HG02610 (cell line): ENCODE measurements at regions not wholly inside any gene's neighbourhood (a gene's known extent, or its start where the extent isn't known, plus 50 kb on each side); places are given as distances from the start of the nearest gene placed in this dataset.

Experiments used
- ATAC-seq: cut with Tn5 transposase; IDR thresholded peaks from one replicate; pipeline ENCODE4 v1.9.1; 2021; ENCODE audit warnings: mild to moderate bottlenecking, moderate library complexity; ENCODE audit not compliant: unreplicated experiment

DNA sequence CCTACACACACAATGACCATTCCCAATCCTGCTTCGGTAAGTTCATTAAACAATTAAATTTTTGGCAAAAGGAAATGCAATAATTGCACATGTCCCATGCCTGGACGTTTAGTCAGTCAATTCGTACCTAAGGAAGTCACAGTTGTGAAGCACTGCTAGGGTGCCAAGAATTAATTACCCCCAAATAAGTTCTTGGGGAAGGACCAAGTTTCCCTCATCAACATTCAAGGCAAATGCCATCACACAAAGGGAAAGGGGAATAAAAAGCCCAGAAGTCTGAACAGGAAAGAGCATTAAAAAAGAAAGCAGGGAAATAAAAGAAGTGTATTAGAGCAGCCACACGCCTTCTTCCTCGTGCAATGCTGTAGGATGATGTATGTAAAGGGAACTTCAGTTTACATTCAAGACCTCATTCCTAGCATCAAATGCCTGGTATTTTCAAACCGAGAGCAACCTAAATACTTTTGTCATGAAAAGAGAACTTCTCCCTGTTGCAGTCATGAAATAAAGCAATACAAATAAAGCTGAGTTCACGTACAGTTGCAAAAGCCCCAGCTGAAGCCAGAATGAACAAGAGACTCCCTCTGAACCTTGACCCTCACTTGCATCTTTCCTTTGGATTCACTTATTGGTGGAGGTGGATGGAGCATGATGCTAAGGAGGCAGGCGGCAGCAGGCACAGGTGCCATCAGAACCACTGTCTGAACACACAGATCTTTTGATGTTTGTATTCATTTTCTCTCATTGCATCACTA lies 124.0 kb upstream of the PPARGC1A start:
- ATAC-seq, result no peak

DNA sequence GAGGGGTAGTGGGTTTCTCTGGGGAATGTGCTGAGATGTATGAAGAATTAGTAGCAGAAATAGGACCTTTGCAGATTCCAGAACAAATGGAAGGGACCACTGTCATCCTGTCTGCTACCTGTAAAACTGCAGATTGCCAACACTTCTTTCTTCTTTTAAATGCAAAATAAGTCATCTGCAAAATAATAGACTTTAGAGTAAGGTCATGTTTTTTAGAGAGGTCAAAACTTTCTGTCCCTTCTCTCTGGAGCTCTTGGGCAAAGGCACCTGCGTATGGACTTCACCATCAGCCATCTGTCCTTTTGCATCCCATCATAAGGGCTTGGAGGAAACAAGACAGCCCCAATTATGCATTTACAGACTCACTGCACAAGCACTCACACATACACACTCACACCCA lies 121.1 kb upstream of the PPARGC1A start:
- no peak for ATAC-seq

DNA sequence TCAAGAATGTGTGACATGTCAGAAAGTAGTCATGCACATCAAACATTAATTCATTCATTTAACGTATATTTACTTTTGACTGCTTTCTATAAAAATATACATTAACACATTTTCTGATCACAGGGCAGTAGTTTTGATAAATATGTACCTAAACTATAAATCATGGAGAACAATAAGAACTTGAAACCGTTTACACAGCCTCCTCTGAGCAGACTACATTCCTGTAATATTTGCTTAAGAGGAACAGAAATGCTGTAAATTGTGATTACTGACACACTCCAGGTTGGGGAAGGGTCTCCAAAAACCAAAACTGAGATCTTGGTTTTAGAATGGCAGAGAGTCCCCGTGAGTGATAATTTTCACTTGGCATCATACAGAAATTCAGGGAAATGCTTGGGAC lies 120.7 kb upstream of the PPARGC1A start:
- ATAC-seq, result no peak

DNA sequence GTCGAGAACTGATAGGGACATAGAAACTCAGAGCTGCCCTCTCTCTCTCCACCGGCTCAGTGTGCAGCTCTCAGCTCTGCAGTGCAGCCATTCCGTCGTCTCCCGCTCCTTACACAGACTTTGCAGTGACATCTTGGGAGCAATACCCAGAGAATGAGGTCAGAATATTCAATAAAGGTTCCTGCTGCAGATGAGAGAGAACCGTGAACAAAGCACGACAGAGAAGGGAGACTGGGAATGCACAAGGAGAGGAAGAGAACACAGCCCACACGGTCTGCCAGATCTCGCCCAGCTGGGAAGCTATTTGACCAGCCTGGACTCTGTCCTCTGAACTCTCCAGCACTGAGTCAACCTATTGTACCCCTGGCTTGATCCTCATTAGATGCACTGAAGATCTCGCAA lies 118.0 kb upstream of the PPARGC1A start:
- no peak for ATAC-seq

DNA sequence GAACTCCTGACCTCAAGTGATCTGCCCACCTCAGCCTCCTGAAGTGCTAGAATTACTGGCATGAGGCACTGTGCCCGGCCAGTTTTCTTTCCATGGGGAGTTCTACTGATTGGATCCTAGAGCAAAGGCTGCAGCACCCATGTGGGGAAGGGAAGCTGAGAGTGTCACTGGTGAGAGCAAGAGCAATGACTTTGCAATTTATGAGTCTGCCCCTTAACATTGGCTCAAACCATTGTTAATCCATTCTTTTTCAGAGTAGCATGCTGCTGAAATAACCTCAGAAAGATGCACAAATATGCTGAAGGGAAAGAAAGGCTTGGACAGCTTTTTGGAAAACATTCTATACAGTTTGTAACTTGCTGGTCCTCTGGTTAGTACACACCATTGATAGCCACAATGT lies 116.4 kb upstream of the PPARGC1A start:
- no peak for ATAC-seq

DNA sequence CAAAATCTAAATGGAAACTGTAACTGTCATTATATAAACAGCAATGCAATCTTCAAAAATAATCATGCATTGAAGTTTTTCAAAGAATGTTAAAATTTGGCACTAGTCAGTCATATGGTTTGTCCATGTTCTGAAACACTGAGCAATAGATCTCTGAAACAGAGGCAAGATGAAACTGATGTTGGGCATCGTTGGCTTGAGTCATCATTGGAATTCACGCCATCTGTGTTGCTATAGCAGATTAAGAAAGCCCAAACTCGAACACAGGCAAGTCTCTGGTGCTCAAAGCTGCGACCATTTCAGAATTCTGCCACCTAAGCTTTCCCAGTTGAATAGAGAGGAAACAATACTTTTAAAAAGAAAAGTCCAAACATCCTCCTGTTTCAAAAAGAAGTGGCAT lies 114.1 kb upstream of the PPARGC1A start:
- no peak for ATAC-seq

DNA sequence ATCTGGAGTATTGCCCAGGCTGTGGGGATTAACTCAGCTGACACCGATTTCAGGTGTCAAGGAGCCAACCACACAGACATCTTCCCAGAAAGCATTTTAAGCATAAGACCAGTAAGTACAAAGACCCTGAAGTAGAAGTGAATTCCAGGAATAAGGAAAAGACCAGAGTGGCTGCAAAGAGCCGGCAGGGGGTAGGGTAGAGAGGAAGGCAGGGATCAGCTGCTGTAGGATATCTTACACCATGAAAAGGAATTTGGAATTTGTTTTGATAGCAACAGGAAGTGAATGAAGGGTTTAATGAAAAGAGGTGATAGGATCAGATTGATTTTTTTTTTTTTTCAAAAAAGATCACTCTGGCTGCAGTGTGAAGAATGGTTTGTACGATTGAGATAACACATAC lies 113.6 kb upstream of the PPARGC1A start:
- no peak for ATAC-seq

DNA sequence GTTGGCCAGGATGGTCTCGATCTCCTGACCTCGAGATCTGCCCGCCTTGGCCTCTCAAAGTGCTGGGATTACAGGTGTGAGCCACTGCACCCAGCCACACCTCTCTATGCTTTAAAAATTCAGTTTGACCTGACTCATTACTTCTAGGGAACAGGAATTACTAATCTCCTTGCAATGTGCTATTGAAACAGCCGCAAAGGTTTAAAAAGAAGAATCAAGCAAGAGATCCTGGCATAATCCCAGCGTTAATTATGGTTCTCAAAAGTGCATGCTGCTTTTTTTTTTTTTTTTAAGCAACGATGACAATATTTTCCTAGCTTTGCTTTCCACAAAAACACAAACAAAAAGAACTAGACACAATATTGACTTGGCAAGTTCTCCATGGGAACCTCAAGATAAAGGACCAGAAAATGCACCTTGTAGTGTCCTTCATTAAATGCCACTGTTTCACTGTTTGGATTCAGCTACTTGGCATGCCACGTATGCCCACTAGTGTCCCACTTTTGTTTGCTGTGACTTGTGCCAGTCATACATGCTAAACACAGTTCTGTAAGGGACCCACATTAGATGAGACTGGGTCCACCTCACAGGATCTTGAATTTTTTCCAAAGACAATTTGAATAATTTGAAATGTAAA lies 112.6 kb upstream of the PPARGC1A start:
- no peak for ATAC-seq

DNA sequence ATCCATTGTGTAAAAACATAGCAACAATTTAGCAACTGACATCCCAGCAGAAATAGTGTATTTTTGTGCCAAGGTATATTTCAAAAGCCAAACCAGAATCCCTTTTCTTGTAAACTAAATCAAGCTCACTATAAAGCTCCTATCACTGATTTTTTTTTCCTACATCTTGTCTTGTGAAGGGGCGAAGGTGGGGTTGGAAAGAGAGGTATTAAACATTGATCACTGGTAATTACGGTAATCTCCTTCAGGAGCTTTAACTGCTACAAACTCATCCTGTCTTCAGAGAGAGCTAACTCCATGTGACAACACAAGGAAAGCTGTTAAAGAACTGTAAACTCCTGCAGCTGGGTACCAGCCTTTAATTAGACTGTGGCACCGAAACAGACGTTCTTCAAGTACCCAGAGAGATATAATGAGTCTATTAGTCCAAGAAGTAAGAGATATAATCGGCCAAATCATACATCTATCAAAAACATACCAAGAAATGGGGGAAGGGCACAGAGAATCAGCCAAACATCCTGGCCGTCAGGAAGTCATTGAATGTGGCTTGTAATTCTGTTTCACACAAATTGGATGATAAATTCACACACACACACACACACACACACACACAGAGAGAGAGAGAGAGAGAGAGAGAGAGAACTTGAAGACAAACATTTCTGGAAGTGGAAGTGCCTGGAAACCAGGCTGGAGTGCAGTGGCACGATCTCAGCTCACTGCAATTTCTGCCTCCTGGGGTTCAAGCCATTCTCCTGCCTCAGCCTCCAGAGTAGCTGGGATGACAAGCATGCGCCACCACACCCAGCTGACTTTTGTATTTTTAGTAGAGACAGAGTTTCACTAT lies 111.9 kb upstream of the PPARGC1A start:
- ATAC-seq, result no peak

DNA sequence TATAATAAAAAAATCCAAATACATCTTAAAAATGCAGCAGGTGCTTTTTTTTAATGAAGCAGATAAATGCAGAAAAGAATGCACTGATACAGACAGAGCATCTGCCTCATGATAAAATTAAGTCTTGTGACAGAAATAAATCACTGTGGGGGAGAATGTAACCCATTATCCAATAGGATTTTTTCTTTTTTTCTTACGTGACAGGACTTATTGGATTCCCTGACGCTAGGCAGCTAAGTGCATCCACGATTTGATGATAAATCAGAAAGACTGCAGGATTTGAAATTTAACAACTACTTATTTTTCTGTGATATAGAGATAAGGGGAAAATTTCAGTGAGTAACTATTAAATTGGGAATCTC lies 110.6 kb upstream of the PPARGC1A start:
- no peak for ATAC-seq

DNA sequence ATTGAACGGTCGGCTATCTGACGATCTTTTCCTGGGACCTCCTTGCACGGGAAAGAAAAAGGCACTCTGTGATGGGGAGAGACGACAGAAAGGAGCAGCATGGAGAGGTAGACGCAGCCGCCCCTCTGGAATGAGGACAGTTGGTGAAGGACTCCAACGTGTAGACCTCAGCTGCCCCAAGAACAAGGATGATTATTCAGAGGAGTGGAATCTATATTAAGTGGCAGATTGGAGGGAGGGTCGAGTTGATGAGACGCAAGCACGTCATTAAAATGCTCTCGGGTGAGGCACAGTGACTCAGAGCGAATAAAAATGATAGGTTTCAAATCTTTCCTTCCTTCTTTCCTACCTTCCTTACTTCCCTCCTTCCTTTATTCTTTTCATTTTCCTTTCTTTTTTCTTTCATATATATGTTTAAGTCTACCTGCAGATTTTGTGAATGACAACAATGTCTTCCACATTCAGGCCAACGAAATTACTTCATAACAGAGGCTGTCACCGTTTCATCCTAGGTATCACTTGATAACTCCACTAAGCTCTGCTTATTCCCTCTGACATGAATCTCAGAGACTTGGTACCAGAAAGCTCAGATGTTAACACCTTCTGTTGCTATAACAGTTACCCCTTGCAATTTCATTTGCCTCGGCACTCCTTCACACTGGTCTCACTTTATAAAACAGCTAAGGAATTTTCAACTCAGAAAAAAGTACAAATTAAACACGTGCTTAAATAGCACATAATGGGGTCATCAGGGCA lies 110.0 kb upstream of the PPARGC1A start:
- ATAC-seq, result no peak

DNA sequence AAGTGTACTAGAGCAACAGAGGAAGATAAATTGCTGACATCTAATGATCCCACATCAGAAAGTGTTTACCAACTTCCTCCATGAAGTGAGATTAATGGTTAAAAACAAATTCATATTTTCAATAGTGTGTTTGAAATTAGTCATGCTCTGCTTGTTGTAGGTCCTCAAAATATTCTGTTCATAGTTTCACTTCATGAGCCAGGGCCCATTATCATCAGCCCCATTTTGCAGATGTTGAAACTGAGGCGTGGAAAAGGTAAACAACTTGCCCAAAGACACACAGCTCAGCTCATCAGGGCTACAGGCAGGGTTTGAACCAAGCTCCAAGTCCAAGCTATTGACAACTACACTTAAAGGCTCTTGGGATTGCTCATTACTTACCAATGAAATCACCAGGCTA lies 103.5 kb upstream of the PPARGC1A start:
- no peak for ATAC-seq

DNA sequence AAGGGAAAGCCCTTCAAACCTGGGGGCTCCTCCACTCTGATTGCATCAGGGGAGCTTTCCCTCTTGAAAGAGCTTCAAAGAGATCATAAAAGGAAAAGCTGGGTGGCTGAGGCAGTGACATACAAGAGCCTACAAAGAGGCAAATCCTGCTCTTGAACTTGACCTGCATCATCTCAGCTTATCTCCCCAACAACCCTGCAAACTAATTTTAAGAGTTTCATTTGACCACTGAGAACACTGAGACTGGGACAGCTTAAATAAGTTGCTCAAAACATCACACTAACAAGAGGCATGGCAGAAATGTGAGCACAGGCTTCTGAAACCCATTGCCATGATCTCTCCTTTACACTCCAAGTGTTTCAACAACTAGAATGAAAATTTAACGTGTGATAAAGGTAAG lies 101.6 kb upstream of the PPARGC1A start:
- peak; percentile 45 for ATAC-seq

DNA sequence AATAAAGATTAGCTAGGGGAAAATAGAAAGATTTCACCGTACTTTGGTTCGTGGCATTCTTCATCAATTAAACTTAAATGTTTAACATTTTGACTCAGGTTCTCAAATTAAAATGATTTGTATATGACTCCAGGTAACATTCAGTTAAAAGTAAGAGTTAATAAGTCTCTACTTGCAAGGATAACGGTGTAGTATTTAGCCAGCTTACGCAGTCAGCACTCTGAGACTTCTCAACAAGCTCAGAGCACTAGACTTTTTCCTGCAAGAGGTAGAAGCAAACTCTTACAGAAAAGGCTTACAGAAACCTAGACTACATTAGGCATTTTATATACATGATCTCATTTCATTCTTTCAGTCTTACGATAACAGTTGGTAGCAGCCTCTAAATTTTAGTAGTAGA lies 96.4 kb upstream of the PPARGC1A start:
- ATAC-seq, result no peak

DNA sequence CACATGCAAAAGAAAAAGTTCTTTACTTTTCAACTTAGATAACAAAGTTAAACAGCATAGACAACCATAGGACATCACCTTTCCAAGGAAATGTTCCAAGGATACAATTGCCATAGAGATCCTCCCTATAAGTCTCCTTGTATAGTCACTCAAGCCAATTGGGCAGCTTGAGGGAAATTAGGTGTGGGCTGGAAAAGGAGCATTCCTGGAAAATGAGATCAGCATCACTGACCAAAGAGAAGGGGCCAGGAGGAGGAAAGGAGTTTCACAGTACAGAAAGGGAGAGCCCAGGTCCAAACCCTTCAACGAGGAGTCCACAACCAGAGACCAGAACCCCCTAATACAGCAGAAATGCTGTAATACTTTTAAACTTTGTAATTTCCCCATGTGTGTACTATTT lies 91.5 kb upstream of the PPARGC1A start:
- ATAC-seq, result no peak

DNA sequence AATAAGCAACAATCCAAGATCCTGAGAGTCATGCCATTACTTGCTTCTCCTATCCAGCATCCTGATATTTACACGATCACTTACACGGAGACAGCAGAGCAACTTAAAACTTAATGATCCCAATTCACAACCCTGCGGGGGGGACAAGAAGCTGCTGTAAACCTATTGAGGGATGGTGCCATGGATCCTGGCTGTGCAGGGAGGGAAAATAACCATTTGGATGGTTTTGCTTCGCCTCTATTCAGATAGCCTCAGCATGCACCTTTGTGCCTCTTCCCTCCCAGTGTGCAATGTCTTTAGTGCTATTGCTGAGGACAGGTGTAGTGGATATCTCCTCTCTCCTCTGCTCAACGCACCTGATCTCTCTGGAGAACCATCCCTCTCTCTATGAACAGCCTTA lies 89.7 kb upstream of the PPARGC1A start:
- no peak for ATAC-seq

DNA sequence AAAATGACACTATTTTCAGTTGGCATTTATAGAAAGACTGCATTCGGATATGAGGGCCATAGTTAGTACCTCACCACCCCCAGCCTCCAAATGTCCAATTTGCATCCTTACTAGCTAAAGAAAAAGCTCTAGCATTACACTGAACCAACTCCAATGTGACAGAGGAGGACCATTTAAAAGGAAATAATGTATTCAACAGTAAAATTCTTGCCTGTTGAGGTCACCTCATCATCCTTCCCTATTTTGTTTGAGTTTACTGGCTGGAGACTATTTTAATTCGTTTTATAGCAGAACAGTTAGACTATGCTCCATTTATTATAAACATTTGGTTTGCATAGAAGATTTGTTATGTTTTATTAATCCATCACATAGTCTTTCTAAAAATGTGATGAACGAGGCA lies 88.2 kb upstream of the PPARGC1A start:
- ATAC-seq, result no peak

DNA sequence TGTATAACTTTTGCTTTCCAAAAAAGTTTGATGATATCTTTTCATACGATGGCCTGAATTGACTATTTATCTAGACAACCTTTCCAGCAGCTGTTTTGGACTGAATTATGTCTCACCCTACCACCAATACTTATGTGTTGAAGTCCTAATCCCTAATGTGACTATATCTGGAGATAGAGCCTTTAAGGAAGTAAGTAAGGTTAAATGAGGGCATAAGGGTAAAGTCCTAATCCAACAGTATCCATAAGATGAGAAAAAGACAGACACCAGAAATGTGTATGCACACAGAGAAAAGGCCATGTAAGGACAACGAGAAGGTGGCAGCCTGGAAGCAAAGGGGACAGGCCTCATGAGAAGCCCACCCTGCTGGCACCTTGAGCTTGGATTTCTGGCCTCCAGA lies 86.6 kb upstream of the PPARGC1A start:
- ATAC-seq, result no peak

DNA sequence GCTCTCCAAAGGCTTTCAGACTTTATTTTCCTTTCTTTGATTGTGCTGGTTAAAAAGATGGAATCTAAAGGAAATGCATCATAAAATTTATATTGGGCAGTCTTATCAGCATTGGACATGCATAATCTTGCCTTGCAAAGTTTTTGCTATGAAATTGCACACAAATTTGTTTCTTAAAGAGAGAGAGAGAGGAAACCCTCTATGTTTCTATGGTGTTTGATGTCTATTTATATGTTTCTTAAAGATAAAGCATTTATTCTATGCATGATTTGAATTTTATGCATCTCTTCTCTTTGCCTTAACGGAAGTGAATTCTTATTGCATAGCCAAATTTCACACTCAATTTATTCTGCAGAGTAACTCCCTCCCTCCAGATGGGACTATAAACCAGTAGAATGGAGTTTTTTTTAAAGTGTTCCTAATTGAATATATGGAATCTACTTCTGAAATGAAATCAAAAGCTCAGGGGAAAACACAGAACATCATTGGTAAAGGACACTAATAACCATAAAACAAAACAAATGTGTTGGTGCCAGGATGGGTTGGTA lies 83.5 kb upstream of the PPARGC1A start:
- ATAC-seq, result no peak

DNA sequence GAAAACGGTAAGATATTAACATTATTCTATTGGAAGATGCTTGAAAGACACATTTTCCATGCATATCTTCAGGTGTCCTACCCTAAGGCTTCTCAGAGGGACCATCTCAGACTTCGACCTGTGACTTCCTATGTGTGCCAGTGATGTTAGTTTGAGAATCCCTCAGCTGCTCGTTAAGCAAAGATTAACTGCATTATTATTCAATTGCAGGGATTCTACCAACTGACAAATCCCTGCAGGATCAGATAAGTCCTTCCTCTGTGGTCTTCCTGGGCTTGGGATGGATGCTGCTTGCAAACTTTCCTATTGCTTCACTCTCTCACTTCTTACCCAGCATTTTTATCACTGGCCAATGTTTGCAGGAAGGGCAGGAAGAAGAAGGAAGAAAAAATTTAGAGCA lies 83.0 kb upstream of the PPARGC1A start:
- ATAC-seq, result no peak

DNA sequence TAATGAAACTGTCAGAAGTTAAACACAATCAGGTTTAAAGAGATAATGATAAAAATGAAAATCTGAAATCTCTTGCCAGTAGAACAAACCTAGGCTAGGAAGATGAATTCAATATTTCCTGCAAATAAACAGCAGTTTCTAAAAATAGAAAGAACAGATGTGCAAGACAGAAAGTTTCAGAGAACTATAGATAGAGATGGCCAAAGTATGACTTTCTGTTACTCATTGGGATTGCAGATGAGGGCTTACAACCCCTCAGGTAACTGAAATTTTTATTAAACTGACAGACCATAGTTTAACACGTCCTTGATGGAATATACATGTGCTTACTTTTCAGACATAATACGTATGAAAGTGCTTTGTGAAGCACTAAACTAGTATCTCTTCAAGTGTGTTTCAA lies 82.3 kb upstream of the PPARGC1A start:
- no peak for ATAC-seq
